ENCODE measurements at regions not wholly inside any gene's neighbourhood (a gene's known extent, or its start where the extent isn't known, plus 50 kb on each side); places are given as distances from the start of the nearest gene placed in this dataset.
"Not testable (repeated sequence)": the region's sequence is repeated elsewhere in the genome, so short reads cannot be mapped to it uniquely, and the experiment has no call there.

GRCh38 chr2:187774551-187775071, 220.4 kb upstream of the TFPI start:
- DNase-seq (ENCODE audit: low read depth) = no peak
- no peak overlapping the region for H3K4me3 ChIP-seq (ENCODE audit: low read depth, low read length)
- TF ChIP-seq MYC (IDR thresholded peaks at IDR 0.05; ENCODE audit: low read depth, low read length) (no peak), POLR2A (IDR thresholded peaks at IDR 0.05; ENCODE audit: extremely low read depth, insufficient read length) (no peak), MAX (IDR thresholded peaks at IDR 0.05; ENCODE audit: low read depth, low read length) (no peak), CTCF (IDR thresholded peaks at IDR 0.05; ENCODE audit: low read depth, low read length) (no peak)

GRCh38 chr2:187775196-187775595, 221.0 kb upstream of the TFPI start:
- H3K4me3 ChIP-seq (ENCODE audit: low read depth, low read length) = no peak overlapping the region
- no peak for DNase-seq (ENCODE audit: low read depth)
- TF ChIP-seq MAX (IDR thresholded peaks at IDR 0.05; ENCODE audit: low read depth, low read length) (no peak), MYC (IDR thresholded peaks at IDR 0.05; ENCODE audit: low read depth, low read length) (no peak), POLR2A (IDR thresholded peaks at IDR 0.05; ENCODE audit: extremely low read depth, insufficient read length) (no peak), CTCF (IDR thresholded peaks at IDR 0.05; ENCODE audit: low read depth, low read length) (no peak)

GRCh38 chr2:187775651-187776050, 221.4 kb upstream of the TFPI start:
- no peak for TF ChIP-seq POLR2A (IDR thresholded peaks at IDR 0.05; ENCODE audit: extremely low read depth, insufficient read length)
- no peak for TF ChIP-seq MAX (IDR thresholded peaks at IDR 0.05; ENCODE audit: low read depth, low read length)
- TF ChIP-seq CTCF (IDR thresholded peaks at IDR 0.05; ENCODE audit: low read depth, low read length) = no peak
- TF ChIP-seq MYC (IDR thresholded peaks at IDR 0.05; ENCODE audit: low read depth, low read length) = no peak
- no peak overlapping the region for H3K4me3 ChIP-seq (ENCODE audit: low read depth, low read length)
- no peak for DNase-seq (ENCODE audit: low read depth)

- TF ChIP-seq MAX (IDR thresholded peaks at IDR 0.05; ENCODE audit: low read depth, low read length) = no peak
- TF ChIP-seq POLR2A (IDR thresholded peaks at IDR 0.05; ENCODE audit: extremely low read depth, insufficient read length) = no peak
- TF ChIP-seq MYC (IDR thresholded peaks at IDR 0.05; ENCODE audit: low read depth, low read length) = no peak
- TF ChIP-seq CTCF (IDR thresholded peaks at IDR 0.05; ENCODE audit: low read depth, low read length) = no peak
- no peak for DNase-seq (ENCODE audit: low read depth)
- no peak overlapping the region for H3K4me3 ChIP-seq (ENCODE audit: low read depth, low read length)
Measured at GRCh38 chr2:187782301-187782700, 228.1 kb upstream of the TFPI start.

GRCh38 chr2:187783446-187783845, 229.2 kb upstream of the TFPI start:
- H3K4me3 ChIP-seq (ENCODE audit: low read depth, low read length) = no peak overlapping the region
- no peak for DNase-seq (ENCODE audit: low read depth)
- TF ChIP-seq CTCF (IDR thresholded peaks at IDR 0.05; ENCODE audit: low read depth, low read length) (no peak), POLR2A (IDR thresholded peaks at IDR 0.05; ENCODE audit: extremely low read depth, insufficient read length) (no peak), MAX (IDR thresholded peaks at IDR 0.05; ENCODE audit: low read depth, low read length) (no peak), MYC (IDR thresholded peaks at IDR 0.05; ENCODE audit: low read depth, low read length) (no peak)

- not testable (repeated sequence) for DNase-seq (ENCODE audit: low read depth); H3K4me3 ChIP-seq (ENCODE audit: low read depth, low read length)
Measured at GRCh38 chr2:187784138-187784537, 229.9 kb upstream of the TFPI start.

Data from NB4 (cell line).